Neural cell (in vitro differentiated cells): ENCODE measurements at regions not wholly inside any gene's neighbourhood (a gene's known extent, or its start where the extent isn't known, plus 50 kb on each side); places are given as distances from the start of the nearest gene placed in this dataset.

Experiments used
- H2AFZ ChIP-seq: fragments of 200-600, 300-800 bp; sonication (generic), shearing (Covaris generic); 2 replicates; pipeline ENCODE4 v1.6.0; 2014; ENCODE audit warnings: low read depth, mild to moderate bottlenecking, antibody characterized with exemption, low read length, moderate library complexity
- H3F3A ChIP-seq: fragments of 200-600 bp; shearing (Covaris generic); 2 replicates; pipeline ENCODE4 v1.6.1; 2016; ENCODE audit warnings: mild to moderate bottlenecking, moderate library complexity, mixed read lengths, antibody characterized with exemption, low read length; ENCODE audit not compliant: insufficient read depth, poor library complexity, severe bottlenecking
- H3K27ac ChIP-seq: fragments of 200-600, 300-800 bp; sonication (generic), shearing (Covaris generic); 2 replicates; pipeline ENCODE4 v1.5.1; 2014; ENCODE audit warnings: mild to moderate bottlenecking, low read length, moderate library complexity
- H3K27me3 ChIP-seq: fragments of 300-800, 200-600 bp; sonication (generic), shearing (Covaris generic); 2 replicates; pipeline ENCODE4 v1.6.0; 2014; ENCODE audit warnings: mild to moderate bottlenecking, low read depth, low read length, moderate library complexity; ENCODE audit not compliant: insufficient read depth
- H3K36me3 ChIP-seq: fragments of 300-800, 200-600 bp; sonication (generic), shearing (Covaris generic); 2 replicates; pipeline ENCODE4 v1.5.1; 2014; ENCODE audit warnings: mild to moderate bottlenecking, antibody characterized with exemption, low read length, moderate library complexity; ENCODE audit not compliant: insufficient read depth
- H3K4me2 ChIP-seq: fragments of 300-800, 200-600 bp; sonication (generic), shearing (Covaris generic); 2 replicates; pipeline ENCODE4 v1.6.0; 2014; ENCODE audit warnings: mild to moderate bottlenecking, low read length
- H3K4me3 ChIP-seq: fragments of 300-800, 200-600 bp; sonication (generic), shearing (Covaris generic); 2 replicates; pipeline ENCODE4 v1.5.1; 2014; ENCODE audit warnings: mild to moderate bottlenecking, low read length, moderate library complexity
- H3K79me2 ChIP-seq: fragments of 200-600 bp; shearing (Covaris generic); replicated peaks from 2 replicates; pipeline ENCODE4 v1.6.0; 2014; ENCODE audit warnings: mild to moderate bottlenecking, low read length, moderate library complexity; ENCODE audit not compliant: insufficient read depth
- H3K9ac ChIP-seq: fragments of 300-800, 200-600 bp; sonication (generic), shearing (Covaris generic); 2 replicates; pipeline ENCODE4 v1.6.1; 2016; ENCODE audit warnings: mild to moderate bottlenecking, low read length, mixed read lengths
- H3K9me2 ChIP-seq: fragments of 200-600 bp; shearing (Covaris generic); 2 replicates; pipeline ENCODE4 v1.6.1; 2016; ENCODE audit warnings: mild to moderate bottlenecking, low read length, mixed read lengths; ENCODE audit not compliant: insufficient read depth
- H3K9me3 ChIP-seq: fragments of 200-600, 300-800 bp; sonication (generic), shearing (Covaris generic); 2 replicates; pipeline ENCODE4 v1.6.1; 2016; ENCODE audit warnings: mild to moderate bottlenecking, mixed run types, low read length, moderate library complexity, mixed read lengths
- H4K20me1 ChIP-seq: fragments of 200-600 bp; shearing (Covaris generic); 2 replicates; pipeline ENCODE4 v1.6.1; 2016; ENCODE audit warnings: mild to moderate bottlenecking, mixed run types; ENCODE audit not compliant: insufficient read depth
- EP300 ChIP-seq: fragments of 450-650 bp; conservative IDR thresholded peaks from 2 replicates; pipeline ENCODE4 v1.6.1; 2014; ENCODE audit warnings: antibody characterized with exemption, mild to moderate bottlenecking, moderate library complexity; ENCODE audit not compliant: poor library complexity, severe bottlenecking
- EZH2 ChIP-seq: fragments of 200-600, 300-800 bp; shearing (Covaris generic), sonication (generic); IDR thresholded peaks from 2 replicates; pipeline ENCODE4 v1.6.1; 2014; ENCODE audit warnings: antibody characterized with exemption, low read length, borderline replicate concordance, mild to moderate bottlenecking; ENCODE audit not compliant: insufficient read depth, poor library complexity, severe bottlenecking
- MXI1 ChIP-seq: fragments of 450-650 bp; conservative IDR thresholded peaks from 2 replicates; pipeline ENCODE4 v1.6.1; 2014; ENCODE audit warnings: antibody characterized with exemption, mild to moderate bottlenecking; ENCODE audit not compliant: poor library complexity, severe bottlenecking
- POLR2AphosphoS5 ChIP-seq: IDR thresholded peaks from 2 replicates; pipeline ENCODE4 v1.6.1; 2012
- RAD21 ChIP-seq: fragments of 450-650 bp; conservative IDR thresholded peaks from 2 replicates; pipeline ENCODE4 v1.6.1; 2014; ENCODE audit warnings: antibody characterized with exemption, mild to moderate bottlenecking, moderate library complexity
- REST ChIP-seq: IDR thresholded peaks from 2 replicates; pipeline ENCODE4 v1.6.1; 2012; ENCODE audit warnings: borderline replicate concordance
- SMC3 ChIP-seq: fragments of 450-650 bp; conservative IDR thresholded peaks from 2 replicates; pipeline ENCODE4 v1.6.1; 2014; ENCODE audit warnings: antibody characterized with exemption, mild to moderate bottlenecking, moderate library complexity; ENCODE audit not compliant: poor library complexity
- TAF1 ChIP-seq: IDR thresholded peaks from 2 replicates; pipeline ENCODE4 v1.6.1; 2012; ENCODE audit warnings: low read depth
- TF ChIP-seq, protein P1 (sequence below): fragments of 450-650 bp; IDR thresholded peaks from 2 replicates; pipeline ENCODE4 v1.5.1; 2014; ENCODE audit warnings: antibody characterized with exemption, mild to moderate bottlenecking, moderate library complexity; ENCODE audit not compliant: poor library complexity, severe bottlenecking

DNA sequence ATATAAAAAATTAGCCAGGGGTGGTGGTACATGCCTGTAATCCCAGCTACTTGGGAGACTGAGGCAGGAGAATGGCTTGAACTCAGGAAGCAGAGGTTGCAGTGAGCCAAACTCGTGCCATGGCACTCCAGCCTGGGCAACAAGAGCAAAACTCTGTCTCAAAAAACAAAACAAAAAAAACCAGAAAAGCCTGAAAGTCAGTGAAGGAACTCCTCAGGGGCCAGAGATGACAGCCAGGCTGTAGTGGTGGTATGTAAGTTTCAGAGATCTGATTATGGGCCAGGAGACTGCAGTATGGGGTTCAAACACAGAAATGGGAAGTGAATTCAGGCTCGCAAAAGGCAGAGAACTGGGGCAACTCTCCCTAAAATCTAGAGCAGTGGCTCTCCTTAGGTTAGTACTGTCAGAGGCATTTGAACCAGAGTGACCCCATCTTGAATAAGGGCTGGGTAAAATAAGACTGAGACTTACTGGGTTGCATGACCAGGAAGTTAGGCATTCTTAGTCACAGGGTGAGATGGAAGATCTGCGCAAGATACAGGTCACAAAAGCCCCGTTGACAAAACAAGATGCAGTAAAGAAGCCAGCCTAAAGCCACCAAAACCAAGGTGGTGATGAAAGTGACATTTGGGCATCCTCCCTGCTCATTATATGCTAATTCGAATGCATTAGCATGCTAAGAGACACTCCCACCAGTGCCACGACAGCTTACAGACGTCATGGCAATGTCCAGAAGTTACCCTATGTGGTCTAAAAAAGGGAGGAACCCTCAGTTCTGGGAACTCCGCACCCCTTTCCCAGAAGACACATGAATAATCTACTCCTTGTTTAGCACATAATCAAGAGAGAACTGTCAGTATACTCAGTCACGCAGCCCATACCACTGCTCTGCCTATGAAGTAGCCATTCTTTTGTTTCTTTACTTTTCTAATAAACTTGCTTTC, 120.2 kb upstream of the XYLT1 start:
- TF ChIP-seq EP300 (no peak), TAF1 (no peak), POLR2AphosphoS5 (no peak), MXI1 (no peak), EZH2 (no peak), SMC3 (no peak), RAD21 (no peak), REST (no peak)
- TF ChIP-seq, protein P1, sequence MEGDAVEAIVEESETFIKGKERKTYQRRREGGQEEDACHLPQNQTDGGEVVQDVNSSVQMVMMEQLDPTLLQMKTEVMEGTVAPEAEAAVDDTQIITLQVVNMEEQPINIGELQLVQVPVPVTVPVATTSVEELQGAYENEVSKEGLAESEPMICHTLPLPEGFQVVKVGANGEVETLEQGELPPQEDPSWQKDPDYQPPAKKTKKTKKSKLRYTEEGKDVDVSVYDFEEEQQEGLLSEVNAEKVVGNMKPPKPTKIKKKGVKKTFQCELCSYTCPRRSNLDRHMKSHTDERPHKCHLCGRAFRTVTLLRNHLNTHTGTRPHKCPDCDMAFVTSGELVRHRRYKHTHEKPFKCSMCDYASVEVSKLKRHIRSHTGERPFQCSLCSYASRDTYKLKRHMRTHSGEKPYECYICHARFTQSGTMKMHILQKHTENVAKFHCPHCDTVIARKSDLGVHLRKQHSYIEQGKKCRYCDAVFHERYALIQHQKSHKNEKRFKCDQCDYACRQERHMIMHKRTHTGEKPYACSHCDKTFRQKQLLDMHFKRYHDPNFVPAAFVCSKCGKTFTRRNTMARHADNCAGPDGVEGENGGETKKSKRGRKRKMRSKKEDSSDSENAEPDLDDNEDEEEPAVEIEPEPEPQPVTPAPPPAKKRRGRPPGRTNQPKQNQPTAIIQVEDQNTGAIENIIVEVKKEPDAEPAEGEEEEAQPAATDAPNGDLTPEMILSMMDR = no peak
- H3K9me3 ChIP-seq = no peaks in the 10 kb centered on the region
- no peaks in the 10 kb centered on the region for H3K36me3 ChIP-seq
- no peaks in the 10 kb centered on the region for H3K27me3 ChIP-seq
- no peak overlapping the region for H3K27ac ChIP-seq
- no peak overlapping the region for H3K4me3 ChIP-seq
- no peak overlapping the region for H3K9ac ChIP-seq
- no peaks in the 10 kb centered on the region for H3F3A ChIP-seq
- no peak overlapping the region for H2AFZ ChIP-seq
- no peaks in the 10 kb centered on the region for H3K9me2 ChIP-seq
- no peaks in the 10 kb centered on the region for H4K20me1 ChIP-seq
- no peaks in the 10 kb centered on the region for H3K79me2 ChIP-seq
- no peak overlapping the region for H3K4me2 ChIP-seq

GRCh38 chr16:17589898-17590297, 119.1 kb upstream of the XYLT1 start:
- Histone ChIP-seq H3K4me3 (no peak overlapping the region), H3K27ac (no peak overlapping the region), H3K9me2 (no peaks in the 10 kb centered on the region), H3K27me3 (no peaks in the 10 kb centered on the region), H3F3A (no peaks in the 10 kb centered on the region), H3K9me3 (no peaks in the 10 kb centered on the region), H3K9ac (no peak overlapping the region), H3K4me2 (no peak overlapping the region), H2AFZ (no peak overlapping the region), H4K20me1 (no peaks in the 10 kb centered on the region), H3K79me2 (no peaks in the 10 kb centered on the region), H3K36me3 (no peaks in the 10 kb centered on the region)
- TF ChIP-seq EP300 = no peak
- TF ChIP-seq, protein P1 = no peak
- TF ChIP-seq EZH2 = no peak
- TF ChIP-seq MXI1 = no peak
- TF ChIP-seq REST = no peak
- no peak for TF ChIP-seq POLR2AphosphoS5
